ENCODE measurements at regions not wholly inside any gene's neighbourhood (a gene's known extent, or its start where the extent isn't known, plus 50 kb on each side); places are given as distances from the start of the nearest gene placed in this dataset.

GRCh38 chr6:137351890-137352289 is 132.7 kb upstream of the IFNGR1 start:
- TF ChIP-seq CTCF (IDR thresholded peaks at IDR 0.05; ENCODE audit: borderline replicate concordance, extremely low read depth, low read length, poor library complexity, severe bottlenecking) (no peak), EZH2 (IDR thresholded peaks at IDR 0.05; ENCODE audit: borderline replicate concordance, low read depth, low read length, severe bottlenecking) (no peak)

All from DND-41 (cell line).